ENCODE measurements at regions not wholly inside any gene's neighbourhood (a gene's known extent, or its start where the extent isn't known, plus 50 kb on each side); places are given as distances from the start of the nearest gene placed in this dataset.

DNA sequence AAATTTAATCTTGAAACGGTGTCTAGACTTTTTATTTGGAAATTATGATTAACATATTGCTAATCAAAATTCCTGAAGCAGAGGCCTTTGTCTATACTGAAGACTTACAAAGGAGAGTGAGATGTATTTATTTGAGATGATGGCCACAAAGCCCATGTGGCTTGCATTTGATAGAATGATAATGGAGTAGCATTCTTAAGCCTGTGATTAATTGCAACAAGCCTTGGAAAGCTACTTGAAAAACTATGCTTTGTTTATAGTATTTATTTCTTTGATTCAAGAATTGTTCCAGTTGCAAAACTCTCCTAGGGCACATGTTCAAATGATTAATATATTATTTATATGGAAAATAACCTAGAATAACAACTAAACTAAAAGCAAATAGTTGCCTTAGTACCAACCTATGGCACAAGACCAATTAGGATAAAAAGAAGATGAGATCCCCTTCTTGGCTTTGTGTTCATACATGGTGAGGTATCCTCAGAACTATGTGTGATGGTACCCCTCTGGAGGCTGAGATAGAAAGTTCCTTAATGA is 244.1 kb upstream of the TBL1XR1 start:
- H3K4me3 ChIP-seq (ENCODE audit: low read depth, low read length), result no peak overlapping the region
- DNase-seq (ENCODE audit: low read depth), result peak; percentile 42
- TF ChIP-seq, protein P1, sequence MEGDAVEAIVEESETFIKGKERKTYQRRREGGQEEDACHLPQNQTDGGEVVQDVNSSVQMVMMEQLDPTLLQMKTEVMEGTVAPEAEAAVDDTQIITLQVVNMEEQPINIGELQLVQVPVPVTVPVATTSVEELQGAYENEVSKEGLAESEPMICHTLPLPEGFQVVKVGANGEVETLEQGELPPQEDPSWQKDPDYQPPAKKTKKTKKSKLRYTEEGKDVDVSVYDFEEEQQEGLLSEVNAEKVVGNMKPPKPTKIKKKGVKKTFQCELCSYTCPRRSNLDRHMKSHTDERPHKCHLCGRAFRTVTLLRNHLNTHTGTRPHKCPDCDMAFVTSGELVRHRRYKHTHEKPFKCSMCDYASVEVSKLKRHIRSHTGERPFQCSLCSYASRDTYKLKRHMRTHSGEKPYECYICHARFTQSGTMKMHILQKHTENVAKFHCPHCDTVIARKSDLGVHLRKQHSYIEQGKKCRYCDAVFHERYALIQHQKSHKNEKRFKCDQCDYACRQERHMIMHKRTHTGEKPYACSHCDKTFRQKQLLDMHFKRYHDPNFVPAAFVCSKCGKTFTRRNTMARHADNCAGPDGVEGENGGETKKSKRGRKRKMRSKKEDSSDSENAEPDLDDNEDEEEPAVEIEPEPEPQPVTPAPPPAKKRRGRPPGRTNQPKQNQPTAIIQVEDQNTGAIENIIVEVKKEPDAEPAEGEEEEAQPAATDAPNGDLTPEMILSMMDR (IDR thresholded peaks at IDR 0.05; ENCODE audit: insufficient read depth, low read depth, low read length), result no peak

- TF ChIP-seq, protein P1 (IDR thresholded peaks at IDR 0.05; ENCODE audit: insufficient read depth, low read depth, low read length), result no peak
- DNase-seq (ENCODE audit: low read depth), result peak; percentile 55
- H3K4me3 ChIP-seq (ENCODE audit: low read depth, low read length), result no peak overlapping the region
These were observed 244.7 kb upstream of the TBL1XR1 start for GRCh38 chr3:177441813-177442646.

GRCh38 chr3:177443469-177443868 is 246.2 kb upstream of the TBL1XR1 start:
- no peak overlapping the region for H3K4me3 ChIP-seq (ENCODE audit: low read depth, low read length)
- peak; percentile 36 for DNase-seq (ENCODE audit: low read depth)

DNA sequence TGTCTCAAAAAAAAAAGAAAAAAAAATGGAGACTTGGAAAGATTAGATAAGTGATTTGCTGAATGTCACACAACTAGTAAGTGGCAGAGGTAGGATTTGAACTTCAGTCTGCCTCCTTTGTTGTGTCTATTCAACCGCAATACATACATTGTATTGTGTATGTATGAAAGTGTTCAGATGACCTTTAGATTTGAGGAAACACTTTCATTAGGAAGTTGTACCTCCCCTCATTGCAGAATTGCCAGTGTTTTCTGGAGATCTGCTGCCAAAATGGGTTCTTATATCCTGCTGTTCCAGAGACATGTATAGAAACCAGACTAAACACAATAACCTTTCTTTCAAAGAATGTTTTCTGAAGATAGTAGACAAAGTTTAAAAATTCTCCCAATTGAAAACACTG is 247.4 kb upstream of the TBL1XR1 start:
- no peak overlapping the region for H3K4me3 ChIP-seq (ENCODE audit: low read depth, low read length)
- TF ChIP-seq, protein P1 (IDR thresholded peaks at IDR 0.05; ENCODE audit: insufficient read depth, low read depth, low read length), result no peak
- no peak for DNase-seq (ENCODE audit: low read depth)

More at GRCh38 chr3:177443469-177443868, 246.2 kb upstream of the TBL1XR1 start:
- TF ChIP-seq, protein P1 (IDR thresholded peaks at IDR 0.05; ENCODE audit: insufficient read depth, low read depth, low read length), result no peak

GRCh38 chr3:177445549-177445948 is 248.3 kb upstream of the TBL1XR1 start:
- no peak for DNase-seq (ENCODE audit: low read depth)
- no peak overlapping the region for H3K4me3 ChIP-seq (ENCODE audit: low read depth, low read length)
- TF ChIP-seq, protein P1 (IDR thresholded peaks at IDR 0.05; ENCODE audit: insufficient read depth, low read depth, low read length), result no peak

GRCh38 chr3:177446165-177446601 is 248.9 kb upstream of the TBL1XR1 start:
- TF ChIP-seq, protein P1 (IDR thresholded peaks at IDR 0.05; ENCODE audit: insufficient read depth, low read depth, low read length), result no peak
- H3K4me3 ChIP-seq (ENCODE audit: low read depth, low read length), result no peak overlapping the region
- no peak for DNase-seq (ENCODE audit: low read depth)
